Smooth muscle cell (in vitro differentiated cells): ENCODE measurements at regions not wholly inside any gene's neighbourhood (a gene's known extent, or its start where the extent isn't known, plus 50 kb on each side); places are given as distances from the start of the nearest gene placed in this dataset.

ENCODE experiments used
- DNase-seq: peaks from one replicate; lab custom pipeline; 2025; ENCODE audit not compliant: unreplicated experiment; lab: John Stamatoyannopoulos, UW
- H2AFZ ChIP-seq: fragments of 200-600 bp; sonication (generic); 2 replicates; pipeline ENCODE4 v1.6.0; 2016; ENCODE audit warnings: antibody characterized with exemption, low read depth, mild to moderate bottlenecking
- H3F3A ChIP-seq: fragments of 200-600 bp; sonication (generic); 2 replicates; pipeline ENCODE4 v1.6.0; 2017; ENCODE audit warnings: antibody characterized with exemption, low read depth
- H3K27ac ChIP-seq: fragments of 200-600 bp; sonication (generic); 2 replicates; pipeline ENCODE4 v1.5.1; 2016; ENCODE audit warnings: low read depth, mild to moderate bottlenecking
- H3K27me3 ChIP-seq: fragments of 200-600 bp; sonication (generic); 2 replicates; pipeline ENCODE4 v1.6.1; 2016; ENCODE audit warnings: low read depth, mild to moderate bottlenecking
- H3K36me3 ChIP-seq: fragments of 200-600 bp; sonication (generic); 2 replicates; pipeline ENCODE4 v1.5.1; 2016; ENCODE audit warnings: low read depth
- H3K4me1 ChIP-seq: fragments of 200-600 bp; sonication (generic); 2 replicates; pipeline ENCODE4 v1.5.1; 2016; ENCODE audit warnings: low read depth
- H3K4me2 ChIP-seq: fragments of 200-600 bp; sonication (generic); 2 replicates; pipeline ENCODE4 v1.6.0; 2016; ENCODE audit warnings: mild to moderate bottlenecking
- H3K4me3 ChIP-seq: fragments of 200-600 bp; sonication (generic); 2 replicates; pipeline ENCODE4 v1.5.1; 2016; ENCODE audit warnings: mild to moderate bottlenecking
- H3K79me2 ChIP-seq: fragments of 200-600 bp; sonication (generic); 2 replicates; pipeline ENCODE4 v1.6.0; 2016; ENCODE audit warnings: low read depth, mild to moderate bottlenecking
- H3K9ac ChIP-seq: fragments of 200-600 bp; sonication (generic); 2 replicates; pipeline ENCODE4 v1.6.0; 2016; ENCODE audit warnings: low read depth
- H3K9me3 ChIP-seq: fragments of 200-600 bp; sonication (generic); replicated peaks from 2 replicates; pipeline ENCODE4 v1.5.1; 2016; ENCODE audit warnings: low read depth
- H4K20me1 ChIP-seq: fragments of 200-600 bp; sonication (generic); 2 replicates; pipeline ENCODE4 v1.6.0; 2016; ENCODE audit warnings: low read depth
- WGBS: methylation state at CpG from one replicate; pipeline ENCODE4 v1.1.7; 2016; ENCODE audit warnings: low lambda C conversion rate; 5-methylcytosine and 5-hydroxymethylcytosine counted together
- TF ChIP-seq, protein P1 (sequence below): fragments of 200-600 bp; sonication (generic); IDR thresholded peaks from 2 replicates; pipeline ENCODE4 v1.5.1; 2017; ENCODE audit warnings: borderline replicate concordance, mild to moderate bottlenecking, antibody characterized with exemption; ENCODE audit not compliant: insufficient read depth, poor library complexity, severe bottlenecking

- no peak overlapping the region for H2AFZ ChIP-seq
- H3K4me2 ChIP-seq = no peak overlapping the region
- H3K27ac ChIP-seq = no peak overlapping the region
- no peaks in the 10 kb centered on the region for H3K9me3 ChIP-seq
- no peak overlapping the region for H3K4me3 ChIP-seq
- H3K27me3 ChIP-seq = peaks cover 12% of the 10 kb centered on the region
- WGBS = 78% methylated on average over 17 of the region's 17 CpGs
- TF ChIP-seq, protein P1, sequence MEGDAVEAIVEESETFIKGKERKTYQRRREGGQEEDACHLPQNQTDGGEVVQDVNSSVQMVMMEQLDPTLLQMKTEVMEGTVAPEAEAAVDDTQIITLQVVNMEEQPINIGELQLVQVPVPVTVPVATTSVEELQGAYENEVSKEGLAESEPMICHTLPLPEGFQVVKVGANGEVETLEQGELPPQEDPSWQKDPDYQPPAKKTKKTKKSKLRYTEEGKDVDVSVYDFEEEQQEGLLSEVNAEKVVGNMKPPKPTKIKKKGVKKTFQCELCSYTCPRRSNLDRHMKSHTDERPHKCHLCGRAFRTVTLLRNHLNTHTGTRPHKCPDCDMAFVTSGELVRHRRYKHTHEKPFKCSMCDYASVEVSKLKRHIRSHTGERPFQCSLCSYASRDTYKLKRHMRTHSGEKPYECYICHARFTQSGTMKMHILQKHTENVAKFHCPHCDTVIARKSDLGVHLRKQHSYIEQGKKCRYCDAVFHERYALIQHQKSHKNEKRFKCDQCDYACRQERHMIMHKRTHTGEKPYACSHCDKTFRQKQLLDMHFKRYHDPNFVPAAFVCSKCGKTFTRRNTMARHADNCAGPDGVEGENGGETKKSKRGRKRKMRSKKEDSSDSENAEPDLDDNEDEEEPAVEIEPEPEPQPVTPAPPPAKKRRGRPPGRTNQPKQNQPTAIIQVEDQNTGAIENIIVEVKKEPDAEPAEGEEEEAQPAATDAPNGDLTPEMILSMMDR = no peak
- H4K20me1 ChIP-seq = no peaks in the 10 kb centered on the region
- no peak for DNase-seq
- H3F3A ChIP-seq = no peaks in the 10 kb centered on the region
- H3K36me3 ChIP-seq = no peaks in the 10 kb centered on the region
- no peaks in the 10 kb centered on the region for H3K79me2 ChIP-seq
- no peak overlapping the region for H3K9ac ChIP-seq
- H3K4me1 ChIP-seq = peaks cover 36% of the 10 kb centered on the region
Measured at GRCh38 chr13:99740251-99740979, 231.2 kb downstream of the ZIC5 start.

- Histone ChIP-seq H3K4me1 (peaks cover 35% of the 10 kb centered on the region), H3K27ac (no peak overlapping the region), H3K36me3 (no peaks in the 10 kb centered on the region), H2AFZ (no peak overlapping the region), H3K9ac (no peak overlapping the region), H3K27me3 (peaks cover 12% of the 10 kb centered on the region), H4K20me1 (no peaks in the 10 kb centered on the region), H3K9me3 (no peaks in the 10 kb centered on the region), H3K4me3 (no peak overlapping the region), H3K79me2 (no peaks in the 10 kb centered on the region), H3K4me2 (no peak overlapping the region), H3F3A (no peaks in the 10 kb centered on the region)
- WGBS = 60% methylated on average over 4 of the region's 4 CpGs
- no peak for DNase-seq
- TF ChIP-seq, protein P1 = no peak
Measured at GRCh38 chr13:99738626-99739025, 232.9 kb downstream of the ZIC5 start.

GRCh38 chr13:99737481-99738245 lies 233.9 kb downstream of the ZIC5 start:
- TF ChIP-seq, protein P1 = no peak
- Histone ChIP-seq H3K27ac (no peak overlapping the region), H3K9me3 (no peaks in the 10 kb centered on the region), H3K27me3 (peaks cover 5% of the 10 kb centered on the region), H3F3A (no peaks in the 10 kb centered on the region), H3K4me2 (no peak overlapping the region), H3K36me3 (no peaks in the 10 kb centered on the region), H3K79me2 (no peaks in the 10 kb centered on the region), H3K9ac (no peak overlapping the region), H4K20me1 (no peaks in the 10 kb centered on the region), H3K4me1 (peaks cover 30% of the 10 kb centered on the region), H2AFZ (no peak overlapping the region), H3K4me3 (no peak overlapping the region)
- WGBS = 94% methylated on average over 8 of the region's 8 CpGs
- DNase-seq = no peak
